Endothelial cell of umbilical vein (primary cell): ENCODE measurements at regions not wholly inside any gene's neighbourhood (a gene's known extent, or its start where the extent isn't known, plus 50 kb on each side); places are given as distances from the start of the nearest gene placed in this dataset.

Source experiments
- CTCF ChIP-seq, 2 donors: IDR thresholded peaks; 1 replicate in 1 of 2; 2 replicates in 1 of 2; pipeline ENCODE4 v1.5.1; 2011; ENCODE audit warnings: low read length in 2 of 2, mild to moderate bottlenecking in 2 of 2, moderate library complexity in 2 of 2, control low read depth in 1 of 2, inconsistent platforms in 1 of 2, low read depth in 1 of 2; ENCODE audit not compliant: insufficient read depth in 1 of 2; ENCODE audit errors: extremely low read depth in 1 of 2
- EZH2 ChIP-seq: IDR thresholded peaks from 2 replicates; pipeline ENCODE4 v1.6.1; 2012; ENCODE audit warnings: borderline replicate concordance, low read depth, mild to moderate bottlenecking, moderate library complexity, low read length, inconsistent platforms; ENCODE audit not compliant: severe bottlenecking
- POLR2A ChIP-seq: IDR thresholded peaks from 2 replicates; pipeline ENCODE4 v1.6.1; 2012; ENCODE audit warnings: low read depth, mild to moderate bottlenecking, control low read depth, low read length
- POLR2AphosphoS5 ChIP-seq: IDR thresholded peaks from 2 replicates; pipeline ENCODE4 v1.6.1; 2012; ENCODE audit warnings: low read depth, mild to moderate bottlenecking, control low read depth, low read length, moderate library complexity; ENCODE audit not compliant: insufficient read depth

DNA sequence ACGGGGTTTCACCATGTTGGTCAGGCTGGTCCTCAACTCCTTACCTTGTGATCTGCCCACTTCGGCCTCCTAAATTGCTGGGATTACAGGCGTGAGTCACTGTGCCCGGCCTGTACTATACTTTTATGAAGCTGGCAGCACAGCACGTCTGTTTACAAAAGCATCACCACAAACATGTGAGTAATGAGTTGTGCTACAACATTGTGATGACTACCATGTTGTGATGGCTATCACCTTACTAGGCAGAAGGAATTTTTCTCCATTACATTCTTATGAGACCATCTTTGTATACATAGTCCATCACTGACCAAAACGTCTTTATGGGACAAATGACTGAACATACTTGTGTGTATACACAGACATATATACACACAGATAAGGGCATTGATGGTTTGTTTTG lies 1019.0 kb downstream of the CDH18 start:
- no peak for TF ChIP-seq CTCF (IDR thresholded peaks at IDR 0.05; ENCODE audit: extremely low read depth in 1 of 2, insufficient read depth in 1 of 2, low read depth in 1 of 2, low read length in 2 of 2)
- TF ChIP-seq EZH2: no peak
- no peak for TF ChIP-seq POLR2AphosphoS5
- TF ChIP-seq POLR2A: no peak
